ENCODE measurements at regions not wholly inside any gene's neighbourhood (a gene's known extent, or its start where the extent isn't known, plus 50 kb on each side); places are given as distances from the start of the nearest gene placed in this dataset.

DNA sequence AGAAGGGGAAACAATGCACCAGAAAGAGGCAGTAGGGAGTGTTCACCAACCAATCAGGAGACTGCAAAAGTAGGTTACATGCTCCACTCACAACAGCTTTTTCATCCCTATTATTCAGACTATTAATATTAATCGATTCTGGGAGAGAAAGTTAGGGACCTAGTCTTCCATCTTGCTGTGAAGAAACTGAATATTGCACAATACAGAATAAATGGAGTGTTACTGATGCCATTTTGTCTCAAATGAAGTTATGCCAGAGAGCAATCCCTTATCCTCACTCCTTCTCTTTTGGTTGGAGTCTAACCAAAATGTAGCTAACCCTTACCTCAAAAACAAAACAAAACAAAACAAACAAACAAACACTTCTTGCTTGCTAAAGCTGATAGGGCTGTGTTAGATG, 1120.9 kb upstream of the GYPC start (continued):
- TF ChIP-seq ZNF462 (CRISPR knock-in tag; IDR thresholded peaks at IDR 0.05) (no peak), EZH2phosphoT487 (IDR thresholded peaks at IDR 0.05; ENCODE audit: unreplicated experiment) (no peak), NANOG (IDR thresholded peaks at IDR 0.05; ENCODE audit: borderline replicate concordance) (no peak), ZNF331 (CRISPR knock-in tag; IDR thresholded peaks at IDR 0.05; ENCODE audit: low read depth) (no peak), CTCF (conservative IDR thresholded peaks at IDR 0.05; ENCODE audit: low read depth in 2 of 2) (no peak), CREB1 (CRISPR knock-in tag; IDR thresholded peaks at IDR 0.05; ENCODE audit: low read depth) (no peak)

GRCh38 chr2:125543968-125544514, 1111.9 kb upstream of the GYPC start:
- Histone ChIP-seq H3K36me3 (ENCODE audit: insufficient read depth) (no peaks in the 10 kb centered on the region), H3F3A (replicated peaks; ENCODE audit: low read depth) (no peaks in the 10 kb centered on the region), H2AFZ (no peak overlapping the region), H3K4me2 (no peak overlapping the region), H3K9me2 (ENCODE audit: insufficient read depth) (peaks cover 8% of the 10 kb centered on the region), H4K20me1 (replicated peaks; ENCODE audit: insufficient read depth) (no peaks in the 10 kb centered on the region), H3K27me3 (ENCODE audit: insufficient read depth) (no peaks in the 10 kb centered on the region), H3K79me2 (replicated peaks; ENCODE audit: insufficient read depth) (no peaks in the 10 kb centered on the region), H3K4me1 (ENCODE audit: insufficient read depth) (no peaks in the 10 kb centered on the region), H3K4me3 (no peak overlapping the region), H3K27ac (ENCODE audit: low read depth) (no peak overlapping the region)
- no peaks in the 10 kb centered on the region for H3K4me1 Mint-ChIP-seq
- no peak overlapping the region; the same call in 1 of the 2 replicates for H3K27ac Mint-ChIP-seq
- TF ChIP-seq NANOG (IDR thresholded peaks at IDR 0.05; ENCODE audit: borderline replicate concordance) (no peak), CREB1 (CRISPR knock-in tag; IDR thresholded peaks at IDR 0.05; ENCODE audit: low read depth) (no peak), CTCF (conservative IDR thresholded peaks at IDR 0.05; ENCODE audit: low read depth in 2 of 2) (no peak), ZNF331 (CRISPR knock-in tag; IDR thresholded peaks at IDR 0.05; ENCODE audit: low read depth) (no peak)
- no peaks in the 10 kb centered on the region for H3K36me3 Mint-ChIP-seq (ENCODE audit: low read depth)
- no peak for ATAC-seq
- H3K4me3 Mint-ChIP-seq, result no peak overlapping the region
- DNase-seq (ENCODE audit: low spot score), result no peak
- H3K9me3 Mint-ChIP-seq, result no peaks in the 10 kb centered on the region
- H3K27me3 Mint-ChIP-seq (ENCODE audit: insufficient read depth, low read depth, poor library complexity), result peaks cover 1% of the 10 kb centered on the region
